Skeletal muscle tissue (tissue), 3 donors: ENCODE measurements at regions not wholly inside any gene's neighbourhood (a gene's known extent, or its start where the extent isn't known, plus 50 kb on each side); places are given as distances from the start of the nearest gene placed in this dataset.
A peak's percentile ranks its signal among the peaks of the same experiment; 100 is the strongest.

Experiments used
- H3K27ac ChIP-seq: one replicate; pipeline ENCODE4 v1.7.0; 2013; ENCODE audit warnings: mild to moderate bottlenecking, low read depth, low read length, inconsistent platforms
- H3K27me3 ChIP-seq, 3 donors: one replicate each; pipeline ENCODE4 v1.7.0; 2013; ENCODE audit warnings: low read length in 3 of 3; ENCODE audit not compliant: control insufficient read depth in 3 of 3, insufficient read depth in 3 of 3
- H3K36me3 ChIP-seq, 3 donors: one replicate each; pipeline ENCODE4 v1.7.0; 2013; ENCODE audit warnings: low read length in 3 of 3; ENCODE audit not compliant: control insufficient read depth in 3 of 3, insufficient read depth in 3 of 3
- H3K4me1 ChIP-seq, 3 donors: one replicate each; pipeline ENCODE4 v1.7.0; 2013; ENCODE audit warnings: low read length in 3 of 3, mild to moderate bottlenecking in 3 of 3; ENCODE audit not compliant: control insufficient read depth in 3 of 3, insufficient read depth in 3 of 3
- H3K4me3 ChIP-seq, 3 donors: one replicate each; pipeline ENCODE4 v1.7.0; 2013; ENCODE audit warnings: low read length in 3 of 3
- H3K9ac ChIP-seq, 3 donors: one replicate each; pipeline ENCODE4 v1.7.0; 2013; ENCODE audit warnings: low read length in 3 of 3, mild to moderate bottlenecking in 3 of 3, moderate library complexity in 2 of 3, low read depth in 1 of 3
- H3K9me3 ChIP-seq, 3 donors: one replicate each; pipeline ENCODE4 v1.7.0; 2013; ENCODE audit warnings: low read length in 3 of 3; ENCODE audit not compliant: control insufficient read depth in 3 of 3
- donor health status: Osteomylitis.

- no peaks in the 10 kb centered on the region for H3K36me3 ChIP-seq
- H3K4me1 ChIP-seq: no peaks in the 10 kb centered on the region
- no peak overlapping the region for H3K9ac ChIP-seq
- peaks cover 0 to 6% (median 3%) of the 10 kb centered on the region in 3 donors for H3K9me3 ChIP-seq
- no peak overlapping the region for H3K27ac ChIP-seq
- H3K27me3 ChIP-seq: no peaks in the 10 kb centered on the region
- no peak overlapping the region for H3K4me3 ChIP-seq
Observed at GRCh38 chr12:32039917-32040575, 66.6 kb upstream of the BICD1 start.

- Histone ChIP-seq H3K4me1 (no peaks in the 10 kb centered on the region), H3K36me3 (no peaks in the 10 kb centered on the region), H3K9ac (no peak overlapping the region), H3K9me3 (peaks cover 0 to 6% (median 3%) of the 10 kb centered on the region in 3 donors), H3K27ac (no peak overlapping the region), H3K27me3 (no peaks in the 10 kb centered on the region), H3K4me3 (no peak overlapping the region)
Observed at GRCh38 chr12:32043928-32044549, 62.6 kb upstream of the BICD1 start.

GRCh38 chr12:32047357-32048212, 59.1 kb upstream of the BICD1 start:
- Histone ChIP-seq H3K4me1 (no peaks in the 10 kb centered on the region), H3K36me3 (no peaks in the 10 kb centered on the region), H3K9me3 (peaks cover 0 to 6% (median 3%) of the 10 kb centered on the region in 3 donors), H3K27ac (no peak overlapping the region), H3K4me3 (no peak overlapping the region), H3K27me3 (no peaks in the 10 kb centered on the region), H3K9ac (no peak overlapping the region)

GRCh38 chr12:32048791-32049190, 57.9 kb upstream of the BICD1 start:
- no peaks in the 10 kb centered on the region for H3K4me1 ChIP-seq
- no peak overlapping the region for H3K27ac ChIP-seq
- H3K36me3 ChIP-seq: no peaks in the 10 kb centered on the region

GRCh38 chr12:32049956-32050355, 56.7 kb upstream of the BICD1 start:
- Histone ChIP-seq H3K27me3 (no peaks in the 10 kb centered on the region), H3K27ac (no peak overlapping the region), H3K9ac (no peak overlapping the region), H3K4me1 (no peaks in the 10 kb centered on the region), H3K9me3 (no peaks in the 10 kb centered on the region), H3K36me3 (no peaks in the 10 kb centered on the region), H3K4me3 (no peak overlapping the region)

More at GRCh38 chr12:32048791-32049190, 57.9 kb upstream of the BICD1 start:
- Histone ChIP-seq H3K9me3 (peaks cover 0 to 6% (median 3%) of the 10 kb centered on the region in 3 donors), H3K27me3 (no peaks in the 10 kb centered on the region), H3K4me3 (no peak overlapping the region), H3K9ac (no peak overlapping the region)

- Histone ChIP-seq H3K27me3 (no peaks in the 10 kb centered on the region), H3K4me3 (no peak overlapping the region), H3K27ac (no peak overlapping the region), H3K4me1 (no peaks in the 10 kb centered on the region), H3K9me3 (no peaks in the 10 kb centered on the region), H3K9ac (peak overlapping the region in 1 of 3 donors; percentile 21), H3K36me3 (no peaks in the 10 kb centered on the region)
Observed at GRCh38 chr12:32051511-32052211, 55.0 kb upstream of the BICD1 start.

- Histone ChIP-seq H3K27ac (no peak overlapping the region), H3K4me3 (no peak overlapping the region), H3K9me3 (no peaks in the 10 kb centered on the region), H3K4me1 (no peaks in the 10 kb centered on the region), H3K9ac (no peak overlapping the region), H3K36me3 (no peaks in the 10 kb centered on the region), H3K27me3 (no peaks in the 10 kb centered on the region)
Observed at GRCh38 chr12:32052212-32052713, 54.4 kb upstream of the BICD1 start.

- no peak overlapping the region for H3K4me3 ChIP-seq
- no peaks in the 10 kb centered on the region for H3K9me3 ChIP-seq
- no peaks in the 10 kb centered on the region for H3K36me3 ChIP-seq
- no peaks in the 10 kb centered on the region for H3K4me1 ChIP-seq
- no peaks in the 10 kb centered on the region for H3K27me3 ChIP-seq
- no peak overlapping the region for H3K9ac ChIP-seq
- no peak overlapping the region for H3K27ac ChIP-seq
Observed at GRCh38 chr12:32053881-32054624, 52.6 kb upstream of the BICD1 start.
